ENCODE measurements at regions not wholly inside any gene's neighbourhood (a gene's known extent, or its start where the extent isn't known, plus 50 kb on each side); places are given as distances from the start of the nearest gene placed in this dataset.

DNA sequence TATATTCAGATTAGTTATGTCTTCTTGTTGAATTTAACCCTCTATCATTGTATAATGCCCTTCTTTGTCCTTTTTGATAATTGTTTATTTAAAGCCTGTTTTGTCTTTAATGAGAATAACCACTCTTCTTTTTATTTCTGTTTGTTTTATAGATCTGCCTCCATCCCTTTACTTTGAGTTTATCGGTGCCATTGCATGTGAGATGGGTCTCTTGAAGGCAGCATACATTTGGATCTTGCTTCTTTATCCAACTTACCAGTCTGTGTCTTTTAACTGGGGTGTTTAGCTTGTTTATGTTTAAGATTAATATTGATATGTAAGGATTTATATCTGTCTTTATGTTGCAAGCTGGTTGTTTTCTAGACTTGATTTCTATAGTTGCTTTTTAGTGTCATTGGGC is 115.8 kb downstream of the RTL3 start:
- Histone ChIP-seq H3K4me3 (no peak overlapping the region), H3K9me3 (no peaks in the 10 kb centered on the region), H3K36me3 (no peaks in the 10 kb centered on the region), H3K27me3 (ENCODE audit: low read depth) (no peaks in the 10 kb centered on the region), H3K27ac (no peak overlapping the region), H3K4me1 (no peaks in the 10 kb centered on the region)
- DNase-seq, result no peak
- ATAC-seq, result no peak
- TF ChIP-seq, protein P1, sequence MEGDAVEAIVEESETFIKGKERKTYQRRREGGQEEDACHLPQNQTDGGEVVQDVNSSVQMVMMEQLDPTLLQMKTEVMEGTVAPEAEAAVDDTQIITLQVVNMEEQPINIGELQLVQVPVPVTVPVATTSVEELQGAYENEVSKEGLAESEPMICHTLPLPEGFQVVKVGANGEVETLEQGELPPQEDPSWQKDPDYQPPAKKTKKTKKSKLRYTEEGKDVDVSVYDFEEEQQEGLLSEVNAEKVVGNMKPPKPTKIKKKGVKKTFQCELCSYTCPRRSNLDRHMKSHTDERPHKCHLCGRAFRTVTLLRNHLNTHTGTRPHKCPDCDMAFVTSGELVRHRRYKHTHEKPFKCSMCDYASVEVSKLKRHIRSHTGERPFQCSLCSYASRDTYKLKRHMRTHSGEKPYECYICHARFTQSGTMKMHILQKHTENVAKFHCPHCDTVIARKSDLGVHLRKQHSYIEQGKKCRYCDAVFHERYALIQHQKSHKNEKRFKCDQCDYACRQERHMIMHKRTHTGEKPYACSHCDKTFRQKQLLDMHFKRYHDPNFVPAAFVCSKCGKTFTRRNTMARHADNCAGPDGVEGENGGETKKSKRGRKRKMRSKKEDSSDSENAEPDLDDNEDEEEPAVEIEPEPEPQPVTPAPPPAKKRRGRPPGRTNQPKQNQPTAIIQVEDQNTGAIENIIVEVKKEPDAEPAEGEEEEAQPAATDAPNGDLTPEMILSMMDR (IDR thresholded peaks at IDR 0.05), result no peak
- intact Hi-C loops (cut with DNase I), result no loop called here

DNA sequence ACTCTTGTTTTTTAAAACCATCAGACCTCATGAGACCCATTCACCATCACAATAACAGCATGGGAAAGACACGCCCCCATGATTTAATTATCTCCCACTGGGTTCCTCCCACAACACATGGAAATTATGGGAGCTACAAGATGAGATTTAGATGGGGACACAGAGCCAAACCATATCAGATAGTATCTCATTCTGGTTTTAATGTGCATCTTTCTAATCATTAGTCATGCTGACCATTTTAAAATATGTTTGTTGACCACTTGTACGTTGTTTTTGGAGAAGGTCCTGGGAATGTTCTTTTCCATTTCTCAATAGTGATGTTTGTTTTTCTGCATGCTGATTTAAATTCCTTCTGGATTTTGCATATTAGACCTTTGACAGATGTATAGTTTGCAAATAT is 119.0 kb downstream of the RTL3 start:
- intact Hi-C loops (cut with DNase I), result no loop called here
- Histone ChIP-seq H3K4me3 (no peak overlapping the region), H3K27ac (no peak overlapping the region), H3K27me3 (ENCODE audit: low read depth) (no peaks in the 10 kb centered on the region), H3K4me1 (no peaks in the 10 kb centered on the region), H3K9me3 (no peaks in the 10 kb centered on the region), H3K36me3 (no peaks in the 10 kb centered on the region)
- TF ChIP-seq, protein P1 (IDR thresholded peaks at IDR 0.05), result no peak
- no peak for DNase-seq
- ATAC-seq, result no peak

DNA sequence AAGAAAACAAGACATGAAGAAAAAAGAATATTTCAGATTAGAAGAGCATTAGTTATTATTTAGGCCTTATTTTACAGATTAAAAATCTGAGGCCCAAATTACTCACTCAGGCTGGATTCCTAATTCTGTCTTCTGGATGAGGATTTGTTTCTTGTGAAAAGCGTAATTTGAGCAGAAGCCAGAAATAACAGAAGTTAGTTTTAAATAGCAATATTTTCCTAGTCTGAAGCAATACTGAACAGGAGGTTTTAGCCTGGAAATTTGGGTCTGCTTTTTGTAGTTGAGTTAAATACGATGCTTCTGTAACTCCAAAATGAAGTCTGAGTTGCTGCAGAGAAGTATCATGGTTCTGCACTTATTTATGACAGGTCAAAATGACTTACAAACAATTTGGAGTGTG is 124.9 kb downstream of the RTL3 start:
- no peak for DNase-seq
- no peak overlapping the region for H3K4me3 ChIP-seq
- no peaks in the 10 kb centered on the region for H3K9me3 ChIP-seq
- H3K4me1 ChIP-seq, result no peaks in the 10 kb centered on the region
- ATAC-seq, result no peak
- TF ChIP-seq, protein P1 (IDR thresholded peaks at IDR 0.05), result no peak
- no peaks in the 10 kb centered on the region for H3K36me3 ChIP-seq
- intact Hi-C loops (cut with DNase I), result no loop called here
- H3K27me3 ChIP-seq (ENCODE audit: low read depth), result no peaks in the 10 kb centered on the region
- H3K27ac ChIP-seq, result no peak overlapping the region

DNA sequence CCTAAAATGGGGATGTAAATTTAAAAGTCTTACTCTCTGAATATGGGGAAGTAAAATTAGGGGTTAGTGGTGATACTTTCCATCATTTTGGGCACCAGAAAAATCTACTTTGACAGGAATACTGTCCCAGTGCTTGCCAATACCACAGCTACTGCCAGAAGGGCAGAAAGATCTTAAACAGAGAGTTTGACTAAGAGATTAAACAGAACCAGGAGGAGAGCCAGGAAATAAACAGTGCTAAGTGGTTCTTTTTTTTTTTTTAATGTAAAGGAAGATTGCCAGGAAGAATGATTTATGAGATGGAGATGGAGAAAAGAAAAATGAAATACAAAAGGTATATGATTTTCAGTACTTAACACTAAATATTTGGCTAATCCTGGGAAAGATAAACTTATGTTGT is 126.8 kb downstream of the RTL3 start:
- no peaks in the 10 kb centered on the region for H3K4me1 ChIP-seq
- no peak overlapping the region for H3K27ac ChIP-seq
- TF ChIP-seq, protein P1 (IDR thresholded peaks at IDR 0.05), result no peak

DNA sequence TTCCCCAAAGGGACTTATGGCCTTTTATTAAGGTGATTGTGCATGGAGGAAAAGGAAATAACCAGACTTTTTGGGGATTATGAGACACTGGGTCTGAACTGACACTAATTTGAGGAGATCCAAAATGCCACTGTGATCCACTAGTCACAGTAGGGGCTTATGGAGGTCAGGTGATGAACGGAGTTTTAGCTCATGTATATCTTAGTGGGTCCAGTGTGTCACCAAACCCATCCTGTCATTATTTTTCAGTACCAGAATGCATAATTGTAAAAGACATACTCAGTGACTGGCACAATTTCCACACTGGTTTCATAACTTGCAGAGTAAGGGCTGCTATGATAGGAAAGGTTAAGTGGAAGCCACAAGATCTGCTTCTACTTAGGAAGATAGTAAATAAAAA is 131.3 kb downstream of the RTL3 start:
- no peak overlapping the region for H3K27ac ChIP-seq
- no peaks in the 10 kb centered on the region for H3K9me3 ChIP-seq
- no peaks in the 10 kb centered on the region for H3K4me1 ChIP-seq
- ATAC-seq, result no peak
- no peak overlapping the region for H3K4me3 ChIP-seq
- intact Hi-C loops (cut with DNase I), result no loop called here
- no peaks in the 10 kb centered on the region for H3K36me3 ChIP-seq
- H3K27me3 ChIP-seq (ENCODE audit: low read depth), result no peaks in the 10 kb centered on the region
- no peak for DNase-seq
- TF ChIP-seq, protein P1 (IDR thresholded peaks at IDR 0.05), result no peak

More for the DNA sequence above, 126.8 kb downstream of the RTL3 start:
- intact Hi-C loops (cut with DNase I), result no loop called here
- H3K27me3 ChIP-seq (ENCODE audit: low read depth), result no peaks in the 10 kb centered on the region
- no peak overlapping the region for H3K4me3 ChIP-seq
- H3K9me3 ChIP-seq, result no peaks in the 10 kb centered on the region
- no peaks in the 10 kb centered on the region for H3K36me3 ChIP-seq
- no peak for ATAC-seq
- no peak for DNase-seq

DNA sequence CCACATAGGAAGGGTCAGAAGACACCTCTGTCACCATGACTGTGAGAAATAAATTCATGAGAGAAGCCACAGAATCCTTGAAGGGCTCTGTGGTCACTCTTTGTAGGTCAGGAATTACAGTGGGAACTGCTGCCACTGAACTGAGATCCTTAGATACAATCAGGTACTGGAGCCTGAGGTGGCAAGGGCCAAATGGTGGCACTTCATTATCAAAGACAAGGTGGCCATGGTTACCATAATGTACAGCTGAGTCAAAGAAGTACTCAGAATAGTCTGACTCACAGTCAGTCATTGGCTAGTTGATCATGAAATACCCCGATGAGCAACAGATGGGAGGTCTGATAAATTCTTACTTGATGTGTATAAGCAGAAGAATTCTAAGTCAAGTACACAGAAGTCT is 131.9 kb downstream of the RTL3 start:
- Histone ChIP-seq H3K9me3 (no peaks in the 10 kb centered on the region), H3K4me1 (no peaks in the 10 kb centered on the region), H3K27ac (no peak overlapping the region), H3K27me3 (ENCODE audit: low read depth) (no peaks in the 10 kb centered on the region), H3K36me3 (no peaks in the 10 kb centered on the region), H3K4me3 (no peak overlapping the region)
- intact Hi-C loops (cut with DNase I), result no loop called here
- ATAC-seq (no peak), DNase-seq (no peak)
- TF ChIP-seq, protein P1 (IDR thresholded peaks at IDR 0.05), result no peak

Measured in lower lobe of right lung (tissue), 2 donors.